ENCODE measurements at regions not wholly inside any gene's neighbourhood (a gene's known extent, or its start where the extent isn't known, plus 50 kb on each side); places are given as distances from the start of the nearest gene placed in this dataset.

DNA sequence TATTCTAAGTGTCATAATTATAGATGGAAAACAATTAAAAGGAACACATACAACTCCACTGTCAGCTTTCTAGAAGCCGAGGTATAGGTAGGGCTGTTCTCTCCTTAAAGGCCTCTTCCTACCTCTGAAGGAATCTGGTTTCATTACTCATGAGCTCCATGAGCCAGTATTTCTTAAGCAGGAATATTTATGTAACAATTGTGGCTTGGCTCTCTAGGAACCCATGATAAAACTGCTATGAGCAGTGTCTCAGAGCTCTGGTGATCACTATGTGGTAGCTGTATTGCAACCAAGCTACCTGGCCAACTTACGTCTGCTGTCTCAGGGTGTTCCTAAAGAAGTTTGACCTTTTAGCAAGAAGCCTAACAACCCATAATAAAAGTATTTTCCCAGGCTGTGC is 157.7 kb downstream of the CEP120 start:
- Mint-ChIP-seq H3K27me3 (ENCODE audit: low read depth) (peaks cover 2% of the 10 kb centered on the region), H3K4me1 (ENCODE audit: low read depth) (peaks cover 13% of the 10 kb centered on the region), H3K9me3 (ENCODE audit: low read depth) (no peaks in the 10 kb centered on the region), H3K36me3 (ENCODE audit: low read depth) (no peaks in the 10 kb centered on the region), H3K4me3 (ENCODE audit: unreplicated experiment) (no peak overlapping the region), H3K27ac (ENCODE audit: unreplicated experiment) (no peak overlapping the region)
- TF ChIP-seq, protein P1, sequence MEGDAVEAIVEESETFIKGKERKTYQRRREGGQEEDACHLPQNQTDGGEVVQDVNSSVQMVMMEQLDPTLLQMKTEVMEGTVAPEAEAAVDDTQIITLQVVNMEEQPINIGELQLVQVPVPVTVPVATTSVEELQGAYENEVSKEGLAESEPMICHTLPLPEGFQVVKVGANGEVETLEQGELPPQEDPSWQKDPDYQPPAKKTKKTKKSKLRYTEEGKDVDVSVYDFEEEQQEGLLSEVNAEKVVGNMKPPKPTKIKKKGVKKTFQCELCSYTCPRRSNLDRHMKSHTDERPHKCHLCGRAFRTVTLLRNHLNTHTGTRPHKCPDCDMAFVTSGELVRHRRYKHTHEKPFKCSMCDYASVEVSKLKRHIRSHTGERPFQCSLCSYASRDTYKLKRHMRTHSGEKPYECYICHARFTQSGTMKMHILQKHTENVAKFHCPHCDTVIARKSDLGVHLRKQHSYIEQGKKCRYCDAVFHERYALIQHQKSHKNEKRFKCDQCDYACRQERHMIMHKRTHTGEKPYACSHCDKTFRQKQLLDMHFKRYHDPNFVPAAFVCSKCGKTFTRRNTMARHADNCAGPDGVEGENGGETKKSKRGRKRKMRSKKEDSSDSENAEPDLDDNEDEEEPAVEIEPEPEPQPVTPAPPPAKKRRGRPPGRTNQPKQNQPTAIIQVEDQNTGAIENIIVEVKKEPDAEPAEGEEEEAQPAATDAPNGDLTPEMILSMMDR (IDR thresholded peaks at IDR 0.05): no peak
- DNase-seq (ENCODE audit: low spot score): no peak

- Mint-ChIP-seq H3K36me3 (ENCODE audit: low read depth) (no peaks in the 10 kb centered on the region), H3K4me3 (ENCODE audit: unreplicated experiment) (no peak overlapping the region), H3K4me1 (ENCODE audit: low read depth) (peaks cover 13% of the 10 kb centered on the region), H3K9me3 (ENCODE audit: low read depth) (no peaks in the 10 kb centered on the region), H3K27ac (ENCODE audit: unreplicated experiment) (no peak overlapping the region), H3K27me3 (ENCODE audit: low read depth) (peaks cover 2% of the 10 kb centered on the region)
- DNase-seq (ENCODE audit: low spot score): no peak
- TF ChIP-seq, protein P1 (IDR thresholded peaks at IDR 0.05): no peak
These were observed 158.8 kb downstream of the CEP120 start for GRCh38 chr5:123264394-123264793.

GRCh38 chr5:123263859-123264258 is 159.3 kb downstream of the CEP120 start:
- no peak for DNase-seq (ENCODE audit: low spot score)
- TF ChIP-seq, protein P1 (IDR thresholded peaks at IDR 0.05): no peak
- H3K27ac Mint-ChIP-seq (ENCODE audit: unreplicated experiment): no peak overlapping the region
- H3K36me3 Mint-ChIP-seq (ENCODE audit: low read depth): no peaks in the 10 kb centered on the region
- peaks cover 2% of the 10 kb centered on the region for H3K27me3 Mint-ChIP-seq (ENCODE audit: low read depth)
- peaks cover 13% of the 10 kb centered on the region for H3K4me1 Mint-ChIP-seq (ENCODE audit: low read depth)
- H3K4me3 Mint-ChIP-seq (ENCODE audit: unreplicated experiment): no peak overlapping the region
- H3K9me3 Mint-ChIP-seq (ENCODE audit: low read depth): no peaks in the 10 kb centered on the region

DNA sequence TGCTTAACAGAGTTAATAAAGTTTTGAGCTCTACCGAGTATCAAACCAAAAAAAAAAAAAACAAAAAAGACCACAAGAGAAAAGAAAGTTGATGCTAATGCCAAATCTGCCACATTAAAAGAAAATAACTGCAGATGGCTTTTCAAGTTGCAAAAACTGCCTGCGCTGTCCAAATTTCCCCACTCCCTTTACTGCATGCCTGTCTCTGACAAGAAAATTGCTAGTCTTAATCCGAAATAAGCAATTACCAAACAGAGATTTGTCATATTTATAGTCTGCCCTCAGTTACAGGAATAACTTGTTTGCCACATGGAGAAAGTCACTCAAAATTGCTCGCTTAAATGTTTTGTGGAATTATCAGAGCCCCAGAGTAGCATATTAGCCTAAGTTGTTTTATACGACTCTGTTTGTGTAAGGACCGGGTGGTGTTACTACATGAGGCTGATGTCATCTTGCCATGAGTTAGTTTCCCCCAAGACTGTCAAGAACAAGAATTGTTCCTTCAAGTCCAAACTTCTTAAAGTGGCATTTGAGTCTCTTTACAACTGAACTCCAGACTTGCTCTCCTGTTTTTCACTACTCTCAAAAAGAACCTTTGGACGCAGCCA is 160.9 kb downstream of the CEP120 start:
- peaks cover 5% of the 10 kb centered on the region for H3K36me3 Mint-ChIP-seq (ENCODE audit: low read depth)
- H3K4me3 Mint-ChIP-seq (ENCODE audit: unreplicated experiment): no peak overlapping the region
- peaks cover 6% of the 10 kb centered on the region for H3K9me3 Mint-ChIP-seq (ENCODE audit: low read depth)
- no peak overlapping the region for H3K27ac Mint-ChIP-seq (ENCODE audit: unreplicated experiment)
- TF ChIP-seq, protein P1 (IDR thresholded peaks at IDR 0.05): no peak
- H3K27me3 Mint-ChIP-seq (ENCODE audit: low read depth): peaks cover 7% of the 10 kb centered on the region
- no peak for DNase-seq (ENCODE audit: low spot score)
- peaks cover 13% of the 10 kb centered on the region for H3K4me1 Mint-ChIP-seq (ENCODE audit: low read depth)

DNA sequence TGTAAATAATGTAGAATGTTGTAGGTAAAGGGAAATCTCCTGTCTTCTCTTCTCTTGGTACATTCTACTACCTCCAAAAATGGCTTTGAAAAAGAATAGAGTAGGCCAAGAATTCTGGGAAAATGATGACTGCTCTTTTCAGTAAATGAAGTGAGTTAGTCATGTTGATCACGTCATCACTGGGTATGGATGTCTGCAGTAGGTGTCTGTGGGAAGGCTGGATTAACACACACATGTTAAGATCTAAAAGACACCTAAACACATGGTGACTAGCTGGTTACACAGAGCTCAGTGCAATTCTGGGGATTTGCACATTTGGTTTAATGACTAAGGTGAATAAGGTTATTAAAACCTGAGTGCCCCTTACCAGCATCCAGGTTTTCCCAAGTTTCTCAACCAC is 161.5 kb downstream of the CEP120 start:
- Mint-ChIP-seq H3K27me3 (ENCODE audit: low read depth) (peaks cover 7% of the 10 kb centered on the region), H3K9me3 (ENCODE audit: low read depth) (peaks cover 11% of the 10 kb centered on the region), H3K36me3 (ENCODE audit: low read depth) (peaks cover 9% of the 10 kb centered on the region), H3K27ac (ENCODE audit: unreplicated experiment) (no peak overlapping the region), H3K4me3 (ENCODE audit: unreplicated experiment) (no peak overlapping the region), H3K4me1 (ENCODE audit: low read depth) (peaks cover 13% of the 10 kb centered on the region)
- no peak for DNase-seq (ENCODE audit: low spot score)
- TF ChIP-seq, protein P1 (IDR thresholded peaks at IDR 0.05): no peak
